ENCODE measurements at regions not wholly inside any gene's neighbourhood (a gene's known extent, or its start where the extent isn't known, plus 50 kb on each side); places are given as distances from the start of the nearest gene placed in this dataset.

- no peaks in the 10 kb centered on the region for H4K20me1 ChIP-seq (ENCODE audit: insufficient read depth, low read length)
- Mint-ChIP-seq H3K9me3 (ENCODE audit: unreplicated experiment) (no peaks in the 10 kb centered on the region), H3K27ac (ENCODE audit: unreplicated experiment) (no peak overlapping the region), H3K27me3 (ENCODE audit: low read depth, unreplicated experiment) (peaks cover 47% of the 10 kb centered on the region), H3K4me3 (ENCODE audit: unreplicated experiment) (no peak overlapping the region), H3K36me3 (ENCODE audit: low read depth, unreplicated experiment) (peaks cover 1% of the 10 kb centered on the region), H3K4me1 (ENCODE audit: low read depth, unreplicated experiment) (no peaks in the 10 kb centered on the region)
- H3K9ac ChIP-seq (ENCODE audit: low read length), result no peak overlapping the region
- H2AFZ ChIP-seq (ENCODE audit: low read depth, low read length), result no peak overlapping the region
- no peak for TF ChIP-seq EZH2 (IDR thresholded peaks at IDR 0.05; ENCODE audit: insufficient read depth, low read length)
- TF ChIP-seq, protein P1, sequence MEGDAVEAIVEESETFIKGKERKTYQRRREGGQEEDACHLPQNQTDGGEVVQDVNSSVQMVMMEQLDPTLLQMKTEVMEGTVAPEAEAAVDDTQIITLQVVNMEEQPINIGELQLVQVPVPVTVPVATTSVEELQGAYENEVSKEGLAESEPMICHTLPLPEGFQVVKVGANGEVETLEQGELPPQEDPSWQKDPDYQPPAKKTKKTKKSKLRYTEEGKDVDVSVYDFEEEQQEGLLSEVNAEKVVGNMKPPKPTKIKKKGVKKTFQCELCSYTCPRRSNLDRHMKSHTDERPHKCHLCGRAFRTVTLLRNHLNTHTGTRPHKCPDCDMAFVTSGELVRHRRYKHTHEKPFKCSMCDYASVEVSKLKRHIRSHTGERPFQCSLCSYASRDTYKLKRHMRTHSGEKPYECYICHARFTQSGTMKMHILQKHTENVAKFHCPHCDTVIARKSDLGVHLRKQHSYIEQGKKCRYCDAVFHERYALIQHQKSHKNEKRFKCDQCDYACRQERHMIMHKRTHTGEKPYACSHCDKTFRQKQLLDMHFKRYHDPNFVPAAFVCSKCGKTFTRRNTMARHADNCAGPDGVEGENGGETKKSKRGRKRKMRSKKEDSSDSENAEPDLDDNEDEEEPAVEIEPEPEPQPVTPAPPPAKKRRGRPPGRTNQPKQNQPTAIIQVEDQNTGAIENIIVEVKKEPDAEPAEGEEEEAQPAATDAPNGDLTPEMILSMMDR (IDR thresholded peaks at IDR 0.05; ENCODE audit: insufficient read depth, low read depth, low read length), result no peak
- no peak for DNase-seq (ENCODE audit: low read depth)
- H3K9me3 ChIP-seq (ENCODE audit: insufficient read depth, low read depth, low read length), result no peaks in the 10 kb centered on the region
- no peak for FAIRE-seq
- H3K4me3 ChIP-seq (ENCODE audit: insufficient read depth, low read depth, low read length), result no peak overlapping the region
- no peak overlapping the region for H3K27ac ChIP-seq (ENCODE audit: low read depth, low read length)
- no peaks in the 10 kb centered on the region for H3K36me3 ChIP-seq (ENCODE audit: insufficient read depth, low read length)
- H3K4me2 ChIP-seq (ENCODE audit: low read length), result no peak overlapping the region
- no peaks in the 10 kb centered on the region for H3K79me2 ChIP-seq (ENCODE audit: insufficient read depth, low read length)
- H3K27me3 ChIP-seq (ENCODE audit: insufficient read depth, low read length), result no peaks in the 10 kb centered on the region
- H3K4me1 ChIP-seq (ENCODE audit: insufficient read depth, low read length), result no peaks in the 10 kb centered on the region
Measured at GRCh38 chr7:139131-139530, 53.2 kb upstream of the FAM20C start.

DNA sequence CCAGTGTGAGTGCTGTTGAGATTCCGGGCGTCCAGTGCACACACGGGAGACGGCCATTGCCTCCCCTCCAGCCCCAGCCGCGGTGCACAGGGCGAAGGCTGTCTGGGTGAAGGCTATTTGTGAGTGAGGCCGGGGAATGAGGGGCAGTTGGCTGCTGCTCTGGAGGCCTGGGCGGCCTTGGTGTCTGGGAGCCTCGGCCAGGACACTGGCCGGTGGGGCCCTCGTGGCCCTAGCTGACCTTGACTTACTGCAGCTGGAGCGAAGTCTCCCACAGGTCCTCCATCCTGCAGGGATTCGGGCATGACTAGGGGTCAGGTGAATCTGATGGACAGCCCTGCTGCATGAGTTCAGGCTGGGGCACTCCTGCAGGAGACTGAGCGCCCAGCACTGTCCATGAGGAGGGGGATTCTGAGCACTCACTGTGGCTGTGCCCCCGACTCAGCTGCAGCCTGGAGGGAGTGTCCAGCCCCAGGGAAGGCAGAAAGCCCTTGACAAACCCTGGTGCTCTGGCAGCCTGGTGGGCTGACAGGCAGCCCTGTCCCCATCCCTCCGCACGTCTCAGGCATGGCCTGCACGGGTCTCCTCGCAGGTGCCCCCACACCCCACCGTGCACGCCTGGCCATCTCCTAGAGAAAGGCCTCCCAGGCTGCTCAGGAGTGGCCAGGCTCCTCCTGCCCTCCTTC lies 52.7 kb upstream of the FAM20C start:
- DNase-seq (ENCODE audit: low read depth) (no peak), FAIRE-seq (no peak)
- Mint-ChIP-seq H3K27me3 (ENCODE audit: low read depth, unreplicated experiment) (peaks cover 41% of the 10 kb centered on the region), H3K36me3 (ENCODE audit: low read depth, unreplicated experiment) (peaks cover 1% of the 10 kb centered on the region), H3K9me3 (ENCODE audit: unreplicated experiment) (no peaks in the 10 kb centered on the region), H3K4me3 (ENCODE audit: unreplicated experiment) (no peak overlapping the region), H3K4me1 (ENCODE audit: low read depth, unreplicated experiment) (no peaks in the 10 kb centered on the region), H3K27ac (ENCODE audit: unreplicated experiment) (no peak overlapping the region)
- Histone ChIP-seq H3K27ac (ENCODE audit: low read depth, low read length) (no peak overlapping the region), H3K9ac (ENCODE audit: low read length) (no peak overlapping the region), H3K4me2 (ENCODE audit: low read length) (no peak overlapping the region), H3K36me3 (ENCODE audit: insufficient read depth, low read length) (no peaks in the 10 kb centered on the region), H3K27me3 (ENCODE audit: insufficient read depth, low read length) (no peaks in the 10 kb centered on the region), H3K9me3 (ENCODE audit: insufficient read depth, low read depth, low read length) (no peaks in the 10 kb centered on the region), H3K4me1 (ENCODE audit: insufficient read depth, low read length) (no peaks in the 10 kb centered on the region), H4K20me1 (ENCODE audit: insufficient read depth, low read length) (no peaks in the 10 kb centered on the region), H2AFZ (ENCODE audit: low read depth, low read length) (no peak overlapping the region), H3K79me2 (ENCODE audit: insufficient read depth, low read length) (no peaks in the 10 kb centered on the region), H3K4me3 (ENCODE audit: insufficient read depth, low read depth, low read length) (no peak overlapping the region)
- TF ChIP-seq, protein P1 (IDR thresholded peaks at IDR 0.05; ENCODE audit: insufficient read depth, low read depth, low read length), result no peak
- no peak for TF ChIP-seq EZH2 (IDR thresholded peaks at IDR 0.05; ENCODE audit: insufficient read depth, low read length)

- no peaks in the 10 kb centered on the region for H3K27me3 ChIP-seq (ENCODE audit: insufficient read depth, low read length)
- no peak overlapping the region for H3K4me2 ChIP-seq (ENCODE audit: low read length)
- no peak for FAIRE-seq
Measured at GRCh38 chr7:140996-141395, 51.4 kb upstream of the FAM20C start.

More at GRCh38 chr7:140996-141395, 51.4 kb upstream of the FAM20C start:
- no peaks in the 10 kb centered on the region for H3K36me3 Mint-ChIP-seq (ENCODE audit: low read depth, unreplicated experiment)
- no peak overlapping the region for H2AFZ ChIP-seq (ENCODE audit: low read depth, low read length)
- H3K9me3 ChIP-seq (ENCODE audit: insufficient read depth, low read depth, low read length), result no peaks in the 10 kb centered on the region
- H3K9ac ChIP-seq (ENCODE audit: low read length), result no peak overlapping the region
- H3K9me3 Mint-ChIP-seq (ENCODE audit: unreplicated experiment), result no peaks in the 10 kb centered on the region
- no peak for DNase-seq (ENCODE audit: low read depth)
- H3K27ac Mint-ChIP-seq (ENCODE audit: unreplicated experiment), result no peak overlapping the region
- no peak overlapping the region for H3K4me3 Mint-ChIP-seq (ENCODE audit: unreplicated experiment)
- H3K4me1 Mint-ChIP-seq (ENCODE audit: low read depth, unreplicated experiment), result no peaks in the 10 kb centered on the region
- H3K79me2 ChIP-seq (ENCODE audit: insufficient read depth, low read length), result no peaks in the 10 kb centered on the region
- H3K36me3 ChIP-seq (ENCODE audit: insufficient read depth, low read length), result no peaks in the 10 kb centered on the region
- H4K20me1 ChIP-seq (ENCODE audit: insufficient read depth, low read length), result no peaks in the 10 kb centered on the region
- no peak overlapping the region for H3K27ac ChIP-seq (ENCODE audit: low read depth, low read length)
- TF ChIP-seq, protein P1 (IDR thresholded peaks at IDR 0.05; ENCODE audit: insufficient read depth, low read depth, low read length), result no peak
- no peak for TF ChIP-seq EZH2 (IDR thresholded peaks at IDR 0.05; ENCODE audit: insufficient read depth, low read length)
- no peaks in the 10 kb centered on the region for H3K4me1 ChIP-seq (ENCODE audit: insufficient read depth, low read length)
- no peak overlapping the region for H3K4me3 ChIP-seq (ENCODE audit: insufficient read depth, low read depth, low read length)
- H3K27me3 Mint-ChIP-seq (ENCODE audit: low read depth, unreplicated experiment), result peaks cover 32% of the 10 kb centered on the region
